Kidney (tissue), 13 donors: ENCODE measurements at regions not wholly inside any gene's neighbourhood (a gene's known extent, or its start where the extent isn't known, plus 50 kb on each side); places are given as distances from the start of the nearest gene placed in this dataset.

Experiments used
- DNase-seq, 5 donors: peaks; one replicate each; pipeline ENCODE4 v3.0.0-alpha.2; 2013 to 2020
- FAIRE-seq: peaks from 2 replicates; lab custom pipeline; 2012; peaks lifted over from hg19 to GRCh38; lab: Jason Lieb, UNC
- H3K27ac ChIP-seq, 2 donors: one replicate each; pipeline ENCODE4 v1.7.0; 2013; ENCODE audit warnings: low read depth in 2 of 2, low read length in 2 of 2, inconsistent platforms in 1 of 2
- H3K27me3 ChIP-seq: one replicate; pipeline ENCODE4 v1.7.1; 2013; ENCODE audit warnings: low read length, inconsistent platforms; ENCODE audit not compliant: control insufficient read depth, insufficient read depth
- H3K36me3 ChIP-seq, 3 donors: one replicate each; pipeline versions ENCODE4 v1.7.0 to v1.7.1; 2013; ENCODE audit warnings: low read length in 3 of 3, control low read depth in 1 of 3, inconsistent platforms in 1 of 3; ENCODE audit not compliant: insufficient read depth in 3 of 3, control insufficient read depth in 2 of 3
- H3K4me1 ChIP-seq, 3 donors: one replicate each; pipeline versions ENCODE4 v1.7.0 to v1.7.1; 2013; ENCODE audit warnings: low read length in 3 of 3, inconsistent platforms in 1 of 3, low read depth in 1 of 3; ENCODE audit not compliant: control insufficient read depth in 2 of 3, insufficient read depth in 2 of 3
- H3K4me3 ChIP-seq, 3 donors: one replicate each; pipeline versions ENCODE4 v1.7.0 to v1.8.1; 2013; ENCODE audit warnings: low read length in 3 of 3, control low read depth in 1 of 3, inconsistent platforms in 1 of 3
- H3K9ac ChIP-seq, 3 donors: one replicate each; pipeline versions ENCODE4 v1.7.0 to v1.7.1; 2013; ENCODE audit warnings: low read length in 3 of 3, control low read depth in 1 of 3, inconsistent platforms in 1 of 3
- H3K9me3 ChIP-seq, 3 donors: one replicate each; pipeline versions ENCODE4 v1.7.0 to v1.7.1; 2013; ENCODE audit warnings: low read length in 3 of 3, control low read depth in 1 of 3, inconsistent platforms in 1 of 3; ENCODE audit not compliant: control insufficient read depth in 2 of 3, insufficient read depth in 1 of 3
- intact Hi-C: fragments of 100-400 bp; cut with DNase I; formaldehyde crosslinking; loops from one replicate; pipeline ENCODE4 v1.11.1; 2022
- TF ChIP-seq, protein P1 (sequence below): IDR thresholded peaks from 3 replicates; pipeline ENCODE4 v1.5.1; 2012; ENCODE audit warnings: mild to moderate bottlenecking, moderate library complexity, borderline replicate concordance; ENCODE audit not compliant: insufficient read depth; ENCODE audit errors: extremely low read depth
- donor health status: control.
- donor health status: control.
- donor health status: control.
- donor health status: control.
- donor health status: control.
- donor health status: DM: yes; HTN: yes; CAD: no.
- donor health status: Normal renal cell carcinoma (clear cell type).

DNA sequence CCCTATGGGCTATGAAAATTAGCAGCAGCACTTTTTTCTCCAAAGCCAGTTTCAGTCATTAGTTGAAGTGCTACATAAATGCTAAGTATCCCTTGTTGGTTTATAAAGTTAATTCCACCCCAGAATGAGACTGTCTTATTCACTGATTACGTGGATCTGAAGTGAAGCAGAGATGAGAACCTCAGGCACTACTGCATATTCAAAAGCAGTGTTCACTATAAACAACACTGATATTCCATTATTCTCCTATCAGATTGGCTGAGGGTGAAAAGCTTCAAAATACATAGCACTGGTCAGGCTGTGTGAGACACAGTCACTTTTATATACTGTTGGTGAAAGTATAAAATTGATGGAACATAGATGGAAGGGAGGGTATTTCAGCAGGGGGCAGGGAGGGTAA lies 395.7 kb upstream of the RARB start:
- FAIRE-seq (no peak), DNase-seq (no peak)
- no peaks in the 10 kb centered on the region for H3K9me3 ChIP-seq
- H3K9ac ChIP-seq = no peak overlapping the region
- H3K27ac ChIP-seq = no peak overlapping the region
- no peaks in the 10 kb centered on the region for H3K36me3 ChIP-seq
- intact Hi-C loops = no loop called here
- no peaks in the 10 kb centered on the region for H3K4me1 ChIP-seq
- H3K4me3 ChIP-seq = no peak overlapping the region
- TF ChIP-seq, protein P1, sequence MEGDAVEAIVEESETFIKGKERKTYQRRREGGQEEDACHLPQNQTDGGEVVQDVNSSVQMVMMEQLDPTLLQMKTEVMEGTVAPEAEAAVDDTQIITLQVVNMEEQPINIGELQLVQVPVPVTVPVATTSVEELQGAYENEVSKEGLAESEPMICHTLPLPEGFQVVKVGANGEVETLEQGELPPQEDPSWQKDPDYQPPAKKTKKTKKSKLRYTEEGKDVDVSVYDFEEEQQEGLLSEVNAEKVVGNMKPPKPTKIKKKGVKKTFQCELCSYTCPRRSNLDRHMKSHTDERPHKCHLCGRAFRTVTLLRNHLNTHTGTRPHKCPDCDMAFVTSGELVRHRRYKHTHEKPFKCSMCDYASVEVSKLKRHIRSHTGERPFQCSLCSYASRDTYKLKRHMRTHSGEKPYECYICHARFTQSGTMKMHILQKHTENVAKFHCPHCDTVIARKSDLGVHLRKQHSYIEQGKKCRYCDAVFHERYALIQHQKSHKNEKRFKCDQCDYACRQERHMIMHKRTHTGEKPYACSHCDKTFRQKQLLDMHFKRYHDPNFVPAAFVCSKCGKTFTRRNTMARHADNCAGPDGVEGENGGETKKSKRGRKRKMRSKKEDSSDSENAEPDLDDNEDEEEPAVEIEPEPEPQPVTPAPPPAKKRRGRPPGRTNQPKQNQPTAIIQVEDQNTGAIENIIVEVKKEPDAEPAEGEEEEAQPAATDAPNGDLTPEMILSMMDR = no peak
- H3K27me3 ChIP-seq = no peaks in the 10 kb centered on the region

DNA sequence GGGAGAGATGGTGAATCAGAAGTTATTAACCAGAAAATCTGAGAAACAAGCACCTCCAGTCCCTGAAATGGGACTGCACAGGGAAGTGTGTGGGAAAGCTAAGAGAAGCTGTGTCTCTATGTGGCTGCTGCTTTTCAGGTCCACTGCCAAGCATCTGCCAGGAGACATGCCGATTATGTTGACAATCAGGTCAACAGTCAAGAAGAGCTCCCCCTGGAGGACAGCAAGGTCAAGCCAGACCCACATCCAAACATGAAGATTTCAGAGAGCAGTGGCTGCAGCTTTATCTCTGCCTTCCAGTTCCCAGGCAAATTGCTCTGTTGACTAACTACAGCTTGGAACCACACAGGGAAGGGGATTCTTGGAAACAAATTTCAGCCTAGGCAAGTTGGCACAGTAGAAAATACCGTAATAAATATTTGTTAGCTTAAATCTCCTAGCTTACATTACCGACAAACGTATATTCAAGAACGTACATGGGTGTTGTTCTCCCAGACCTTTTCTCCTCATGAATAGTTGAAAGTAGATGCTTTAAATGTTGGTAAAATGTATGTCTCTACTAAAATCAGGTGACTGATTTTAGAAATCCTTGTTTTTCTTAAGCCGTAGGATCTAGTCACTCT lies 394.5 kb upstream of the RARB start:
- Histone ChIP-seq H3K36me3 (no peaks in the 10 kb centered on the region), H3K27ac (no peak overlapping the region), H3K27me3 (no peaks in the 10 kb centered on the region), H3K4me1 (peaks cover 0 to 5% (median 0%) of the 10 kb centered on the region in 3 donors), H3K9me3 (no peaks in the 10 kb centered on the region), H3K9ac (no peak overlapping the region), H3K4me3 (no peak overlapping the region)
- FAIRE-seq (no peak), DNase-seq (peak in 4 of 5 donors; percentile 17 to 74 (median 38))
- TF ChIP-seq, protein P1 = peak; percentile 67
- intact Hi-C loops = no loop called here

DNA sequence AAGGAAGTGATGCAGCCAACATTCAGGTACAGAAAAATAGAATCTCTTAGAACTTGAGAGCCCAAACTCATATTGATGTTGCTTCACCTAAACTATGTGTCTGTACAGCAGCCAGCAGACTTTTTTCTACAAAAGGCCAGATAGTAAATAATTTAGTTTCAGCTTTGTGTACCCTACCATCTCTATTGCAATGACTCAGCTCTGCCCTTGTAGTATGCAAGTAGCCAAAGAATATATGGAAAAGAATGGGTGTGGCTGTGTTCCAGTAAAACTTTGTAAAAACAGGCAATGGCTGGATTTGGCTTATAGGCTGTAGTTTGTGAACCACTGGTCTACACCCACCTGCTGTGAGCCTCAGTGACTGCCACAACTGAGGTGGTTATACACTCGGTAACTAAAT lies 392.5 kb upstream of the RARB start:
- no peak for DNase-seq
- Histone ChIP-seq H3K9me3 (no peaks in the 10 kb centered on the region), H3K4me3 (no peak overlapping the region), H3K27me3 (no peaks in the 10 kb centered on the region), H3K27ac (no peak overlapping the region), H3K36me3 (no peaks in the 10 kb centered on the region), H3K4me1 (peaks cover 0 to 5% (median 0%) of the 10 kb centered on the region in 3 donors), H3K9ac (no peak overlapping the region)
- TF ChIP-seq, protein P1 = no peak
- intact Hi-C loops = no loop called here
- FAIRE-seq = no peak

DNA sequence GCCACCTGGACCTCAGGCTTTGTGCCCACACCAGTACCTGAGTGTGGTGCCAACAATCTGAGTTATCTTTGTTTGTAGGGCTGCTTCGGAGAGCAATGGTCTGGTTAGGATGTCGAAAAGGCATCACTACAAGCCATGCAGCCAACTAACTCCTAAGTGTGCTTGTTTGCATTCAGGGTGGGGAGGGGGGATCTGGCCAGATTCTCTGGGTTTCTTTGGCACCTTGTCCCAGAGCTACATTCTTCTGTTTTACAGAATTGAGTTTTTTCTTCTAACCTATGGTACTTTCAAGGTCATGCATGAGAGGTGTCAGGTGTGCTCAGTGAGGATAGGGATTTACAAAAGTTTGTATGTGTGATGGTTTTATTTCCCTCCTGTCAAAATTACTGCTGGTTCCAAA lies 391.4 kb upstream of the RARB start:
- TF ChIP-seq, protein P1 = no peak
- FAIRE-seq = no peak
- intact Hi-C loops = no loop called here

More for the DNA sequence above, 391.4 kb upstream of the RARB start:
- DNase-seq = peak in 1 of 5 donors; percentile 13
- Histone ChIP-seq H3K9ac (no peak overlapping the region), H3K36me3 (no peaks in the 10 kb centered on the region), H3K9me3 (no peaks in the 10 kb centered on the region), H3K27ac (no peak overlapping the region), H3K4me3 (no peak overlapping the region), H3K27me3 (no peaks in the 10 kb centered on the region), H3K4me1 (peaks cover 0 to 5% (median 0%) of the 10 kb centered on the region in 3 donors)
